Testis (tissue), 2 donors: ENCODE measurements at regions not wholly inside any gene's neighbourhood (a gene's known extent, or its start where the extent isn't known, plus 50 kb on each side); places are given as distances from the start of the nearest gene placed in this dataset.

Experiments
- CTCF ChIP-seq, 3 experiments: fragments of 450-650 bp in 2 of 3; fragments of 200-600 bp in 1 of 3; sonication (generic) in 1 of 3; IDR thresholded peaks; one replicate each; pipeline ENCODE4 v1.5.1; 2016 to 2019; ENCODE audit warnings: antibody characterized with exemption in 3 of 3, mild to moderate bottlenecking in 2 of 3, moderate library complexity in 1 of 3
- POLR2A ChIP-seq: fragments of 450-650 bp; IDR thresholded peaks from one replicate; pipeline ENCODE4 v1.6.1; 2017; ENCODE audit warnings: antibody characterized with exemption, mild to moderate bottlenecking, moderate library complexity

- no peak for TF ChIP-seq CTCF (IDR thresholded peaks at IDR 0.05)
- no peak for TF ChIP-seq POLR2A
These were observed 252.4 kb upstream of the WWC1 start for GRCh38 chr5:168039039-168039438.
